ENCODE measurements at regions not wholly inside any gene's neighbourhood (a gene's known extent, or its start where the extent isn't known, plus 50 kb on each side); places are given as distances from the start of the nearest gene placed in this dataset.

DNA sequence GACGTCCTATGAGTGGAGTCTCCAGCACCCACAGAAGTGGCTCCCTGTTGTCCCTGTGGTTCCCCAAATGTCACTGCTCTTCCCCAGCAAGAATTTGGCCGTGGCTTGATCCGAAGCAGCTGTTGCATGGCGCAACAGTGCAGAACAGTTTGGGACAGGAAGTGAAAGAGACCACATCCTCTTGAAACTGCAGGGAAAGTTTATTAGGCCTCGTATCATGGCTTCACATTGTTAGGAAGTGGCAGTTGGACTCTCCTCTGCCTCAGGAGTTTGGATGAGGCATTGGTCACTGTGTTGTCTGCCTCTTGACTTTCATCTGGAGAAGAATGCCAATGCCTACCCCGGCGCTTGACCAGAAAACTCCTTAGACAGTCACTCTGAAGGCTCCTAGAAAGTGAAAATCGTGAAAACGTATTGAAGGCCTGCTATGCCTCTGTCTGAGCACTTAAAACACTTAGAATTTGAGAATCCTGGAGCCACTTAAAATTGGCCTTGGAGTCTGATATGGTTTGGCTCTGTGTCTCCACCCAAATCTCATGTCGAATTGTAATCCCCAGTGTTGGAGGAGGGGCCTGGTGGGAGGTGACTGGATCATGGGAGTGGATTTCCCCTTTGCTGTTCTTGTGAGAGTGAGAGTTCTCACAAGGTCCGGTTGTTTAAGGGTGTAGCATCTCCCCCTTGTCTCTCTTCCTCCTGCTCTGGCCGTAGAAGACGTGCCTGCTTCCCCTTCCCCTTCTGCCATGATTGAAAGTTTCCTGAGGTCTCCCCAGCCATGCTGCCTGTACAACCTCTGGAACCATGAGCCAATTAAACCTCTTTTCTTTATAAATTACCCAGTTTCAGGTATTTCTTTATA lies 334.9 kb upstream of the JARID2 start:
- no peak for DNase-seq (ENCODE audit: low read depth in 3 of 3, low spot score in 2 of 3)

DNA sequence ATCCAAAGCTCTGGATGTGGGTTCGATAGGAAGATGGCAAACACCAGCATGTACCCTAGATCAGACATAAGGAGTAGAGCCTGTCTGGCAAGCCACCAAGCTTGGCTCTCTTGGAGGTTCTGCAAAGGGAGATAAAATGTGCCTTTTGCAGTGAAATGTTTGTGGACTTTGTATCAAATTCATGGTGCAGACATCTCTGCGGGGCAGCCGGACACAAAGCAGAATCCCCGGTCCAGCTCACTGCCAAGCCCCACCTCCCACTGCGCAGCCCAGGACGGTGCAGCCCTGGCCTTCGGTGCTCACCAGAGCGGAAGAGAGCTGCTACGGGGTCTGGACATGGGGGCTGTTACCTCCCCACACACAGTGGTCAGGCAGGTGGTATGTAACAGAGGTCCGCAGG lies 333.6 kb upstream of the JARID2 start:
- no peak for DNase-seq (ENCODE audit: low read depth in 3 of 3, low spot score in 2 of 3)

DNA sequence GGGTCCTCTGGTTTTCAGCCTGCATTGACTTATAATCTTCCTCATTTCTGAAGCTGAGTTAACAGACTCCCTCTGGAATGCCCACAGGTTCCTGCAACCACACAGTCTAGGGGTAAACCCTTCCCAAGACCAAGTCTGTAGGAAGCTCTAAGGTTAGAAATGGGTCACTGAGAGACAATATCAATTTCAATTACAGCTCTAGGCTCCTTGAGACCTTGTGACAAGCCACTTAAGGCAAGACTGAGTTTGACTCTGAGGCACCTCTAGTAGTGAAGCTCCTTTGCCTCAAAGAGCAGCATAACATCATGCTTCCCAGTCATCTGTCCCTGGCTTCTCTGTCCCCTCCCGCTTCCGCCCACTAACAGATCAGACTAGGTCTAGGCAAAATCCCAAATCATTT lies 333.2 kb upstream of the JARID2 start:
- DNase-seq (ENCODE audit: low read depth in 3 of 3, low spot score in 2 of 3): no peak

DNA sequence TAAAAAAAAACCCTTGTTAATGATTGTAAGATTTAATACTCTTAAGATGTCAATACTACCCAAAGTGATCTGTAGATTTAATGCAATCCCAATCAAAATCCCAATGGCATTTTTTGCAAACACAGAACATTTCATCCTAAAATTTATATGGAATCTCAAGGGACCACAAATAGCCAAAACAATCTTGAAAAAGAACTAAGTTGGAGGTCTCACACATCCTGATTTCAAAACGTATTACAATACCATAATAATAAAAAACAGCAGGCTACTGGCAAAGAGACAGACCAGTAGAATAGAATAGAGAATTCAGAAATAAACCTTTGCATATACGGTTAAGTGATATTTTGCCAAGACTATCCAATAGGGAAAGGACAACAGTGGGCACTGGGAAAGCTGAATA lies 331.9 kb upstream of the JARID2 start:
- DNase-seq (ENCODE audit: low read depth in 3 of 3, low spot score in 2 of 3): no peak

DNA sequence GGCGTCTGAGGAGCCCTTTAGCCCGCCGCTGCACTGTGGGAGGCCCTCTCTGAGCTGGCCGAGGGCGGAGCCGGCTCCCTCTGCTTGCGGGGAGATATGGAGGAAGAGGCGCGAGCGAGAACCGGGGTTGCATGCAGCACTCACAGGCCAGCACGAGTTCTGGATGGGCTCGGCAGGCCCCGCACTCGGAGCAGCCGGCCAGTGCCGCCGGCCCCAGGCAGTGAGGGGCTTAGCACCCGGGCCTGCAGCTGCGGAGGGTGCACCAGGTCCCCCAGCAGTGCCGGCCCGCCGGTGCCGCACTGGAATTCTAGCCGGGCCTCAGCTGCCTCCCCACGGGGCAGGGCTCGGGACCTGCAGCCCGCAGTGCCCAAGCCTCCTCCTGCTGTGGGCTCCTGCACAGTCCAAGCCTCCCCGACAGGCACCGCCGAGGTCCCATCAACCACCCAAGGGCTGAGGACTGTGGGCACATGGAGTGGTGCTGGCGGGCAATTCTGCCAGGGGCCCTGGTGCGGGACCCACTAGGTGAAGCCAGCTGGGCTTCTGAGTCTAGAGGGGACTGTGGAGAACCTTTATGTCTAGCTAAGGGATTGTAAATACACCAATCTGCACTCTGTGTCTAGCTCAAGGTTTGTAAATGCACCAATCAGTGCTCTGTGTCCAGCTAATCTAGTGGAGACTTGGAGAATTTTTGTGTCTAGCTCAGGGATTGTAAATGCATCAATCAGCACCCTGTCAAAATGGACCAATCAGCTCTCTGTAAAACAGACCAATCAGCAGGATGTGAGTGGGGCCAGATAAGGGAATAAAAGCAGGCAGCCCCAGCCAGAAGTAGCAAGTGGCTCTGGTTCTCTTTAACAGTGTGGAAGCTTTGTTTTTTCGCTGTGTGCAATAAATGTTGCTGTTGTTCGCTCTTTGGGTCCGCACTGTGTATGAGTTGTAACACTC lies 329.7 kb upstream of the JARID2 start:
- DNase-seq (ENCODE audit: low read depth in 3 of 3, low spot score in 2 of 3): no peak

DNA sequence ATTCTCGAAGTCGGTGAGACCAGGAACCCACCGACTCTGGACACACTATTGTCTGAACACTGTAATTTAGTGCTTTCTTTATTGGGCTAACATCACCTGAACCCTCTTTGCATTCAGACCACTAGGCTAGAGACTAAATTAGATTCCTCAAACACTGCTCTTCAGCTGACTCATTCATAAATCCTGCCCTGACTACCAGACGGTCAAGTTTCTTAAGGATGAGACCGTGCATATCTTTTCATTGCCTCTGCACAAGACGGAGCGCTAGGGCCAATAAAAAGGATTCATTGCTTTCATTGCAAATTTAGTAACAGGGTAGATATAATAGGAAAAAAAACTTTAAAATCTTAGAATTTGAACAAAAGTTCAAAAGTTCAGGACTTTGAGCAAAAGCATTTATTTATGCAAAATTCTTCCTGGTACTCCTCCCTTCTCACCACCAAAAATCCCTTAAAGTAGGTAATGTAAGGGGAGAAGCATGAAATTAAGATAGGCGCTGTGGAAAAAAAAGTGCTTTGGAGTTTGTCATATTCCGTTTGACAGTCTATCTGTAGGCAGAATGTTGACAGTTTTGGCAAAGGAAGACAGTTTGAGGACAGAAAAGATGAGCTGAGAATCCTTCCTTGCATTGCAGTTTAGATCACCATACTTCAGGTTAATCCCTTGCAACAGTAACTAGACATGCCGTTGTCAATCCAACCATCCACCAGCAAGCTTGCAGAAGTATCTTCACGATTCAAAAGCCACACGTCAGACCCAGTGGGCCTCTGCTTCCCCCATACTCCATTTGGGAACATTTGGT lies 328.6 kb upstream of the JARID2 start:
- DNase-seq (ENCODE audit: low read depth in 3 of 3, low spot score in 2 of 3): no peak

DNA sequence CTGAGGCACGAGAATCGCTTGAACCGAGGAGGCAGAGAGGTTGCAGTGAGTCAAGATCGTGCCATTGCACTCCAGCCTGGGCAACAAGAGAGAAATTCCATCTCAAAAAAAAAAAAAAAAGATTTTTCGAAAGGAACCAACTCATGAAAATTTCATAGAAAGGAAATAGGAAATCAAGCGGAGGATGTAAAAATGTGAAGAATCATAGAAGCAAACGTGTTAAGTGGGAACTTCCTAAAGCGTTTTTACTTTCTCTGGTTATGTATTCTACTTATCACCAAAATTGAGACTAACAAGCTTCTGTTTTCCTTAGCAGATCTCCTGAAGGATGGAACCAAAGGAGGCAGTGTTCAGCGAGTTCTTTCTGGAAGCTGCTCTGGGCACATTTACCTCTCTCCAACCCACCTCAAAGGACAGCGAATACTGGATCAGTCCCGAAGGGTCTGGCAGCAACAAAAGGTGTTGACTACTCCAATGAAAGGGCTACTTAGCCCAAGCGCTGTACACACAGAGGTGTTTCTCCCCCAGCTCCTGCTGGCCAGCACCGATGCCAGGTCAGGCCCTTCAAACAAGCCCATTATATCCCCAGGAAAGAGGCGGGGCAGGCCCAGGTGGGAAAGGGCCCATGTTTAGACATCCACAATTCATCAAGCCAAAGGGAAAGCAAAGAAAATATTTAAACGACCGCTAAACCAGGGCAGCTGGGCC lies 327.5 kb upstream of the JARID2 start:
- no peak for DNase-seq (ENCODE audit: low read depth in 3 of 3, low spot score in 2 of 3)

DNA sequence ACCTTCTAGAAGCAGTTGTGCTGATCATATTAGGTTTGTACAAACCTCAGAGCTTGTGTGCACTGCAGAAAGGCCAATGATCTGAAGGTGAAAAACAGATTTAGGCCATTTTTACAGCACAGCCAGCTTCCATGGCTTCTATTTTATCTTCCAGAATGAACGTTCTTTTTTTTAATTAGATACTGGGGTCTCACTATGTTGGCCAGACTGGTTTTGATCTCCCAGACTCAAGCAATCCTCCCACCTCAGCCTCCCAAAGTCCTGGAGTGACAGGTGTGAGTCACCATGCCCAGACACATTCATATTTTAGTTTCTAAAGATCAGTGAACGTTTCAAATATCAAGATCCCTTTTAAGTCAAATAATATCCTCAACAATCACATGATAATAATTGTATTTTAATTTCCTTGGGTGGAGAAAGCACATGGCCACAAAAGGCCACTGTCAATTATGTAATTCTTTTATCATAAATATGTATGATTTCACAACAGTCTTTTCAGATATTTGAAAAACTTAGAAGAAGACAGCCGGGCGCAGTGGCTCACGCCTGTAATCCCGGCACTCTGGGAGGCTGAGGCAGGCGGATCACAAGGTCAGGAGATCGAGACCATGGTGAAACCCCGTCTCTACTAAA lies 326.7 kb upstream of the JARID2 start:
- DNase-seq (ENCODE audit: low read depth in 3 of 3, low spot score in 2 of 3): no peak

DNA sequence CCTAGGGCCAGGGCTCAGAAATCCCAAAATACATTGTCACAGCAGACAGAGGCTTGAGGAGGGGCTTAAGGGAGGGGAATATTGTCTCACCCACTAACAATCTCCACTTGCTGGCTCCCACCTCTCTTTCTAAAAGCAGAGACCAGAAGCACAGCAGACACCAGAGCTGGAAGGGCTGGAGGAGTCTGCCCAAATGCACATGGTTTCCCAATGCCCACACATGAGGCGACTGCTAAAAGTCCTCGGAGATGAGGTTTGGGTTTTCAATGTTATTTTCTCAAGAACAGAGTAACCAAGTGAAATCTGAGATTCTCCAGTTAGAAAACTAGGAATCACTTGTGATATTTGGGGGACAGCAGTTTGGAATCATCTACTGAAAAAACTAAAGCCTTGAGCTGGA lies 325.6 kb upstream of the JARID2 start:
- no peak for DNase-seq (ENCODE audit: low read depth in 3 of 3, low spot score in 2 of 3)

DNA sequence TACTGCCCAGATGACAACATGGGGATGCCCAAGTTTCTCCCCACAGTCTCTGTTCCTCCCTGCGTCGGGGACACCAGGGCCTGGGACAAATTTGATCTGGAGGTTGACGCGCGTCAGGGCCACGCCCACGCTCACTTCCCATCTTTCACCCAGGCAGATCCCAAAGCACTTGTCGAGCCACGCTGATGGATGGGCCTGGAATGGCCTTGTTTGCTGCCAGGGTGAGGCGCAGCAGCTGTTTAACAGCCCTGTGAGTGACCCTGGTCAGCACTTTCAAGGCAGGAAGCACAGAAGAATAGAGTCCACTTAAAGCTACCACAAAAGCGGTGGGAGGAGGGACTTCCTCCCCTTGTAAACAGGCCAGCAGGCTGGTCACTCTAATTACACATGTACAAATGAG lies 324.7 kb upstream of the JARID2 start:
- DNase-seq (ENCODE audit: low read depth in 3 of 3, low spot score in 2 of 3): peak in 2 of 3 donors; percentile 47 to 69

DNA sequence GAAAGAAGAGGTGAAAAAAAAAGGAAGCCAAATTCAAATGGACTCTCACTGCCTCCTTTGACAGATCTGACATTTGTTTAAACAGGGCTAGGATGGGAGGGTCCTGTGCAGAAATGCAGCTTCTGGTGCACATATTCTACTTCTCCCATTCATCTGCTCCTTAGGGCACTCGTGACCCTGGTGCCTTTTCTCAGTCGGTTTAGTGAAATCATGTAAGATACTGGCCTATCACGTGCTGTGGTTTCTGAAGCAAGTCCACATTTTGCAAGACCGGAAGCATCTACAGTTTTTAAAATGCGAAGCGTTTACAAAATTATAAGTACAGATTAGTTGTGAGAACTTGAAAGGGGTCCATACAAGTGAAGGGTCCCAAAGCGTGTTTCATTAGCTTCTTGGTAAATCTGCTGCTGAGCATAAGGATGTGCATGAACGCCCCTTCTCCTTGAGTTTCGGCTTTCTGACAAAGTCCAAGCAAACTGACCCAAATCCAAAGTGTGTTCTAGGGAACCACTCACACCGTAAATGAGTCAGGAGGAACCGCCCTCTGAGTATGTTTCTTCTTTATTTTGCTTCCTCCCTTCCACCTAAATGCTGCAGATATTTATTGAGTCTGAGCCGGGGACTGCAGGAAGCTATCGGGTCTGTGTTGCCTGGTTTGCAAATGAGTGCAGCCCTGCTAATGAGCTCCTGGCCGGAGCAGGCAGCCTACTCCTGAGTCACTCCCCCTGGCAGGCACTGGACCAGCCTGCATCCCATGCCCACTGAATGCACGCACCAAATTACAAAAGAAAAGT lies 323.8 kb upstream of the JARID2 start:
- no peak for DNase-seq (ENCODE audit: low read depth in 3 of 3, low spot score in 2 of 3)

DNA sequence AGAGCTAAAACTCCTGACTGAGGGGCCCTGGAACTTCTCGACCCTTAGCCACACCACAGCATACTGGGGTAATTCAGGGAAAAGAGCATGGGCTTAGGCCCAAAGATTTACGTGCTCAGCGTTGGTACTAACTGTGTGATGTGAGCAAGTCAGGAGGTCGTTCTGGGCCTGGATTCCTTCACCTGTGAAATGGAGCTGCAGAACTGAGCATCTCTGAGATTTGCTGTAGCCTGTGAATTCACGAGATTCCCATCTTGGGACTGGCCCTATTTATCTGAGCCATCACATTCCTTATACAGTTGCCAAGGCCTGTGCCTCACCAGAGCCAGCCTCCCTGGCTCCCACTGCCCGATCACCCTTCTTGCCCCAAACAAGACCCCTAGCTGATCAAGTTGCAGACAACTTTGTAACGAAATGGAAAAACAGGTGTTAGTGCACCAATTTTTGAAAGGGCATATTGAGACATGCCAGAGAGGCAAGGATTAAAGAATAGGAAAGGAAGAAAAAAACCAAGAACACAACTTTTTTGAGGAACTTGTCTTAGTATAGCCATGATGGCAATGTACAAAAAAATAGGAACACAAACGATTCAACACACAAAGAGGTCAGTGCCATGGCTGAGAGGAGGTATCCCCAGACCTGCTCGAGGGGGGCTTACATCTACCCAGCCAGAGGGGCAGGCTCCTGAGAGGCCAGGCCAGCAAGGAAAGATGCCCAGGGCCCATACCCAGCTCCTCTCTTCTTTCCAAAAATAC lies 323.0 kb upstream of the JARID2 start:
- DNase-seq (ENCODE audit: low read depth in 3 of 3, low spot score in 2 of 3): no peak

DNA sequence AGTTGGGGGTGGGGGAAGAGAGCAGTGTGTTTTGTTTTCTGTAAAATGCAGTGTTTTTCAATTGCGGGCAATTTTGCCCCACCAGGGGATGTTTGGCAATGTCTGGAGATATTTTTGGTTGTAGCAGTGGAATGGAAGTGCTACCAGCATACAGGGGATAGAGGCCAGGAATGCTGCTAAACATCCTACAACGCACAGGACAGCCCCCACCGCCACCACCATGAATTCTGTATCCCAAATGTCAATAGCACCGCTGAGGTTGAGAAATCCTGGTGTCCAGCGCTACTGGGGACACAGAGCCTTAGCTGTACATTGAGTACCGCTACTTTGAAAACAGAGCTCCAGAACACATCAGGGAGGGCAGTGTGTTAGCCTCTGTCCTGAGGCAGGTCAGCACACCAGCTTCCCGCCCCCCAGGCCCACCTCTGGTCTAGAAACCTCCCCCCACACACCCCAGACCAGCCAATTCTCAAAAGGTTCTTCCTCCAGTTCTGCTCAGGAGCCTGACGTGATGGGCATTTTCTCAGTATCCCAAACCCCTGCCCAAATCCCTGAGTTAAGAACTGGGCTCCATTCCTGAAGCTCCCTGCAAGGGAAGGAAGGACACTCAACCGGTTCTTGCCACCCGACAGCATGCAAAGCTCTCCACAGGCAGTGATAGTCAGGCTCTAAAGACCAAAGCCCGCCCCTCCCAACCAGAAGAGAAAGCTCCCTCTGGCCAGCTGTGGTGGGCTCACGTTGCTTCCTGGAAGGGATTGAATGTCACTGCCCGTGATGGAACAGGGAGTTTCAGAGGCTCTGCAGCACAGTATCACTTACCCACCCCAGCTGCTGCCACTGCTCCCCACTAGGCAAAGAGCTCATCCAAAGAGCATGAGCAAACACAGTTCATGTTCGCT lies 321.5 kb upstream of the JARID2 start:
- DNase-seq (ENCODE audit: low read depth in 3 of 3, low spot score in 2 of 3): peak in 1 of 3 donors; percentile 71

DNA sequence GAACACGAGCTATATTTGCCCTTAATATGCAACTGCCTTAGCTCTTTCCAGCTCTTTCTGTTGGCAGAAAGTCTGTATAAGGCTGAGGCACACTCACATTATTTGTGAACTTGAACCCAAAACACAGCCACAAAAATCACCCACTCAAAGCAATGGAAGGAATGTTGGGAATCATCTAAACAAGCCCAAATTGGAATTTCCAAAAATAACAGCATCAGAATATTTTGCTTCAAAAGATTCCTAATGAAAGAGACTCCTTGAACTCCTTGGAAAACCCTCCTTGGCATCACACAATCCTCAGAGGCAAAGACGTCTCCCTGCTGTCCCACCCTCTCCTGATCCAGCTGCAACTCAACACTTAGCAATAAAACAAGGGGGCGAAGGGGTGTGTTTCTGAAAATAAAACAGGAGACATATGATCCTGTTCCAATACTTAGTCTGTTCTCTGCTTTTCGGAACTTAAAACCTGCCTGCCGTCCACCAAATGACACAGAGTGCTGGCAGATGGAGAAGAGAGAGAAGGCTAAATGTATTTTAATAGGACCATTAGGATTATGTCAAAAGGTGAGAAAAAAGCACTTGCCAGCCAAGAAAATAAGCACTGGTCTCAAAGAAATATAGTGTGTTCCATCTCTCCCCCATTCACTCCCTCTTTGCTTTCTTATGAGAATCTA lies 320.7 kb upstream of the JARID2 start:
- DNase-seq (ENCODE audit: low read depth in 3 of 3, low spot score in 2 of 3): no peak

DNA sequence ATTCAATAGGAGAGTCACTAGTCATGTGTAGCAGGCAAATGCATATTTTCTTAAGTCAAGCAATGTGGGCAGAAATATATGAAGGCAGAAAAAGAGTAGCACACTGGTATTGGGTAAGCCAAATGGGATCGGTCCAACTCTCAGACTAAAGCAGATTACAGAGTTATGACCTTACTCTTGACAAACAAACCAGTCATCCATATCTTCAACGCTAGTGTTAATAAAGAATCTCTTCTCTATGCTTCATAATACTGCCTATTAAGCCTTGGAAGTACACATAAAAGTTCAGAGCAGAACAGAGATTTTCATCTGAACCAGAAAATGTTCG lies 320.2 kb upstream of the JARID2 start:
- DNase-seq (ENCODE audit: low read depth in 3 of 3, low spot score in 2 of 3): no peak

DNA sequence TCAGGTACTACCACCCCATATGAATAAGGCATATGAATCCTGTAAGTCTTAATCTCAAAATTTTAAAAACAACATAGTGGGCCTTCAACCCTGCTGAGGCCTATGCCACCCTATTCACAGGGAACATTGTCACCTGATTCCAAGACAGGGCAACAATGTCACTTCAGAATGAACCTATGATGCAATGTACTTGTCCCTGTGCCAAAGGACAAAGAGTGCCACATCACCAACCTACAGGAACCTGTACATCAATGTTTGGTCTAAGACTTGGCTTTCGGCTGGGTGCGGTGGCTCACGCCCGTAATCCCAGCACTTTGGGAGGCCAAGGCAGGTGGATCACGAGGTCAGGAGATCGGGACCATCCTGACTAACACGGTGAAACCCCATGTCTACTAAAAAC lies 318.5 kb upstream of the JARID2 start:
- DNase-seq (ENCODE audit: low read depth in 3 of 3, low spot score in 2 of 3): no peak

DNA sequence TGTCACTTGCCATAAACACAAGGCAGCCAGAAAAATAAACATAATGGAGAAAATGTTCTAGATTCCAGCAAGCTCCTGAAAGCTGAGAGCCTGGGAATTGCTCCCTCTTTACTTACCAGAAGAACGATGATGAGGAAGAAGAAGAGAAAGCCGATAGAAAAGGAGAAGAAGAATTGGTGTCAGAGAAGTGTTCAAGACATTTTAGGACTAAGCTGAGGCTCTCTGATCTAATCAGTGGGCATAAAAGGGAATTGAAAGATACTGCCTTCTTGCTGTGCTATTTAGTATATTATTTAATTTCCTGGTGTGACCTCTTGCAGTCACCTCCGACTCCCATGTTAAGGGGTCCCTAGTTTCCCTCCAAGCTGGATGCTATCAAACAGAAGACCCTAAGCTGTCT lies 316.6 kb upstream of the JARID2 start:
- DNase-seq (ENCODE audit: low read depth in 3 of 3, low spot score in 2 of 3): no peak

All from right renal cortex interstitium (tissue), 3 donors.